ENCODE measurements at regions not wholly inside any gene's neighbourhood (a gene's known extent, or its start where the extent isn't known, plus 50 kb on each side); places are given as distances from the start of the nearest gene placed in this dataset.
"Not testable (repeated sequence)": the region's sequence is repeated elsewhere in the genome, so short reads cannot be mapped to it uniquely, and the experiment has no call there.

DNA sequence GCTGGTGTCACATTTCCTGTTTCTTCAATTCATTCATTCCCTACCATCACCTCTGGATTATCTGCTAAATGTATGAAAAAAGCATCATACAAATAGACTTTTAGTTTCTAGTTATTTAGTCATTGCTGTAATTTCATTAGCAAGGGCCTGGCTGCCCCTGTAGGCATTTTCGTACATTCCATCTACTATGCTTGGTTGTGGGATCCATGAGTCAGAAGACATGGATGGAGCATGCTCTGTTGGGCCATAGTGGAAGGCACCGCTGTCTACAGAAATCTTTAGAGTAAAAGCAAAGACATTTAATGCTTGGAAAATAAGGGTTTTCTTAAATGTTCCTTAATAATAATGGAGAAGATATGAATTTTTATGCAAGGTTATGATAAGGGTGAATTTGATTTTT is 324.8 kb upstream of the MEIS1 start:
- no peaks in the 10 kb centered on the region for H3K4me1 ChIP-seq (ENCODE audit: control insufficient read depth, insufficient read depth, low read length)
- no peaks in the 10 kb centered on the region for H3K36me3 ChIP-seq (ENCODE audit: control insufficient read depth, insufficient read depth, low read length)
- H3K9me3 ChIP-seq (ENCODE audit: control insufficient read depth, low read length): no peaks in the 10 kb centered on the region
- H3K9ac ChIP-seq (ENCODE audit: low read length): no peak overlapping the region
- no peaks in the 10 kb centered on the region for H3K27me3 ChIP-seq (ENCODE audit: control insufficient read depth, insufficient read depth, low read length)
- H3K4me3 ChIP-seq (ENCODE audit: low read length): no peak overlapping the region

DNA sequence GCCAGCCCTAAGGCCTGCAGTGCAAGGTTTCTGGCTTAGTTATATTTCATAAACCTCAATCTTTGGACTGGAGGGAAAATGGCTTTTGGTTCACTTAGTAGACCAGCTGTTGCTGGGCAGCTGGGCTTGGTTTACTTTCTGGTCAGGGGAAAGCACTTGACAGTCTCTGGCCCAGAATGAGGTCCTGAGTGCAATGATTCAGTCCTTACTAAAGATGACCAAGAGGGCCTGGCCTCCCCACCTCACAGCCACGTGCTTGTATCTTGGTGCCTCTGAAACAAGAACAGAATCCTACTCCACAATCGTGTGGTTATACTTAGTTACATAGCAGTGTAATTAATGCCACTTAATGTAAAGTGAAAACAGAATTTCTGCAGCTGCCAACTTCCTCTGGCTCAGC is 325.5 kb upstream of the MEIS1 start:
- Histone ChIP-seq H3K9ac (ENCODE audit: low read length) (no peak overlapping the region), H3K9me3 (ENCODE audit: control insufficient read depth, low read length) (no peaks in the 10 kb centered on the region), H3K4me3 (ENCODE audit: low read length) (no peak overlapping the region)

DNA sequence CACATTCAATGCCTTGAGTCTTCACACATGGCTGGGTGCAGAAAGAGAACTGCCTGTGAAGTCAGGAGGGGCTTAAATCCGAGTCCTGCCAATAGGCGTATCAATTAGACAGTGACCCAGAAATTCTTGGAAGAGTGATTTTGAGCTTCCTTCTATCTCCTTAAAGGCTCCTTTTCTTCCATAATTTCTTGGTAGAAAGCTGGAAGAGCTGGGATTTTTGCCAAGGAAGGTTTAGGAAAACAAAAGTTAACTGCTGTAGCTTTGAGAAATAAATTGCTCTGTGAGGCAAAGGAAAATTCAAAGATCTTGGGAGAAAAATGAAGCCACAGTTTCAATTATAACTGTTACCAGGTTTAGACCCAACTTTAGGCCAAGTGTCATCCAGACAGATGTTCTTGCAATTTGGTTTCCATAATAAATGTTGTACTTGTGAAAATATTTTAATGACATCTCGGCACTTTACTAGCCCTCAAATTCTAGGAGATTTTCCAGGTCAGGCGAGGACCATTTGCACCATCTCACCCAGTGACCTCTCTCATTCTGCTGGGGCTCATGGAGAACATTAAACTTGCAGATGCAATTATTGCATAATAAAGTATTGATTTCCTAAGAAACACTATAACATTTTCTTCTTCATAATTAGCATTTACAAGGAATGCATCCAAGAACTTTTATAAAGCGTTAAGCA is 329.7 kb upstream of the MEIS1 start:
- Histone ChIP-seq H3K9me3 (ENCODE audit: control insufficient read depth, low read length) (no peaks in the 10 kb centered on the region), H3K4me1 (ENCODE audit: control insufficient read depth, insufficient read depth, low read length) (no peaks in the 10 kb centered on the region), H3K36me3 (ENCODE audit: control insufficient read depth, insufficient read depth, low read length) (no peaks in the 10 kb centered on the region), H3K27me3 (ENCODE audit: control insufficient read depth, insufficient read depth, low read length) (no peaks in the 10 kb centered on the region), H3K9ac (ENCODE audit: low read length) (no peak overlapping the region), H3K4me3 (ENCODE audit: low read length) (no peak overlapping the region)

More for the DNA sequence above, 325.5 kb upstream of the MEIS1 start:
- Histone ChIP-seq H3K36me3 (ENCODE audit: control insufficient read depth, insufficient read depth, low read length) (no peaks in the 10 kb centered on the region), H3K4me1 (ENCODE audit: control insufficient read depth, insufficient read depth, low read length) (no peaks in the 10 kb centered on the region), H3K27me3 (ENCODE audit: control insufficient read depth, insufficient read depth, low read length) (no peaks in the 10 kb centered on the region)

DNA sequence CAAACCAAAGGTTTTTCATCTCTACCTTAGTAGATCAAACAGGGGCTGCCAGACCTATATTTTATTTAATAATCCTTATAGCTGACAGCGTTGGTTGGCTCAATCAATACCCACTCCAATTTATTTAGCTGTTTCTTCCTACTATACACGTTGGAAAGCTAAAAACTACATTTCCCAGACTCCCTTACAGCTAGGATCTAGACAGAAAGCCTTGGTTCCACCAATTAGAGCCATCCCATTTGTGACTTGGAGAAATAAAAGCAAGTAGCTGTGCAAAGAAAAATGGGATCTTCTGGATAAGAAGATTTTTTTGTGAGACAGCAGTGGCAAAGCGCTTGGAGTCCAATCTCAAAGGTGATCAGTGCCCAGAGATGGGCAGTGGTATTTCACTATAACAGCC is 331.3 kb upstream of the MEIS1 start:
- Histone ChIP-seq H3K27me3 (ENCODE audit: control insufficient read depth, insufficient read depth, low read length) (no peaks in the 10 kb centered on the region), H3K36me3 (ENCODE audit: control insufficient read depth, insufficient read depth, low read length) (no peaks in the 10 kb centered on the region), H3K9ac (ENCODE audit: low read length) (no peak overlapping the region), H3K4me1 (ENCODE audit: control insufficient read depth, insufficient read depth, low read length) (no peaks in the 10 kb centered on the region), H3K4me3 (ENCODE audit: low read length) (no peak overlapping the region), H3K9me3 (ENCODE audit: control insufficient read depth, low read length) (no peaks in the 10 kb centered on the region)

DNA sequence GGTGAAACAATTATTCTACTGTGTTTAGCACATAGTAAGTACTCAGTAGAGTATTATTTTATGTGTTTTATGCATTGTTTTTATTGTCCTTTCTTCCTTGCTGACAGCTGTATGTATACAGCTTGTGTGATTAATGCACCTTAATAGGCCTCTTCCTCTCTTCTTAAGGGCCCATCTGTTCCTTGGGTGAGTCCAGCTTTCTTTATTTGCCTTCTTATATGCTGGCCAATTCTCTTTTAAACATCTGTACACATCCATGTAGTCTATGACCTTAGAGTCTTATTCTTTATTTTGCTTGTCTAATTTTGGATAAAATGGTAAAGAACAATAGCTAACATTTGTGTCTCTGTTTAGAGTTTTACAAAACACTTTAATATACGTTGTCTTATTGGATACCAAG is 333.7 kb upstream of the MEIS1 start:
- H3K27me3 ChIP-seq (ENCODE audit: control insufficient read depth, insufficient read depth, low read length): no peaks in the 10 kb centered on the region
- peaks cover 5% of the 10 kb centered on the region for H3K4me1 ChIP-seq (ENCODE audit: control insufficient read depth, insufficient read depth, low read length)
- H3K4me3 ChIP-seq (ENCODE audit: low read length): no peak overlapping the region
- H3K36me3 ChIP-seq (ENCODE audit: control insufficient read depth, insufficient read depth, low read length): no peaks in the 10 kb centered on the region
- no peaks in the 10 kb centered on the region for H3K9me3 ChIP-seq (ENCODE audit: control insufficient read depth, low read length)
- H3K9ac ChIP-seq (ENCODE audit: low read length): no peak overlapping the region

DNA sequence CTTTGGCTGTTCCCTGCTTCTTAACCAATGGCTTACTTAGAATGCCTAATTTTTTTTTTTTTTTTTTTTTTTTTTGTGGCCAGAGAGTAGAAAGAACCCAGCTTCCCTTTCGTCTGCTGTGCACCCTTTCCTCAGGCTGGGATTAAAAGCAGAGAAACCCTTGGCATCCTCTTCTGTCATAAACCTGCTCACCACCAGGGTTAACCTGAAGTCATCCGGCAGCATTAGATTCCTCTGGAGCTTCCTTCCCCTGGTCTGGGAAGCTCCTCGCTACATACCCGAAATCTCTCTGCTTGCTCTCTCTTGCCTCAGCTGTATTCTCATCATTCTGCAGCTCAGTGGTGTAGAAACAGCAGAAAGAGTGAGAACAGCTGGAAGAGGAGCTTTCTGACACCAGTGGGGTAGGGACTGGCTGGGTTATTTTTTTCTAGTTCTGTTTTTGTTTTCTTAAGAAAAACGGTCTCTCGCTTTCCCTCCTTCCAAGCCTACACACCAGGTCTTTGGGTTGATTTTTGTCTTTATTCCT is 339.0 kb upstream of the MEIS1 start:
- H3K4me3 ChIP-seq (ENCODE audit: low read length): no peak overlapping the region
- no peak overlapping the region for H3K9ac ChIP-seq (ENCODE audit: low read length)
- no peaks in the 10 kb centered on the region for H3K36me3 ChIP-seq (ENCODE audit: control insufficient read depth, insufficient read depth, low read length)
- H3K4me1 ChIP-seq (ENCODE audit: control insufficient read depth, insufficient read depth, low read length): peaks cover 5% of the 10 kb centered on the region
- no peaks in the 10 kb centered on the region for H3K27me3 ChIP-seq (ENCODE audit: control insufficient read depth, insufficient read depth, low read length)
- H3K9me3 ChIP-seq (ENCODE audit: control insufficient read depth, low read length): no peaks in the 10 kb centered on the region

DNA sequence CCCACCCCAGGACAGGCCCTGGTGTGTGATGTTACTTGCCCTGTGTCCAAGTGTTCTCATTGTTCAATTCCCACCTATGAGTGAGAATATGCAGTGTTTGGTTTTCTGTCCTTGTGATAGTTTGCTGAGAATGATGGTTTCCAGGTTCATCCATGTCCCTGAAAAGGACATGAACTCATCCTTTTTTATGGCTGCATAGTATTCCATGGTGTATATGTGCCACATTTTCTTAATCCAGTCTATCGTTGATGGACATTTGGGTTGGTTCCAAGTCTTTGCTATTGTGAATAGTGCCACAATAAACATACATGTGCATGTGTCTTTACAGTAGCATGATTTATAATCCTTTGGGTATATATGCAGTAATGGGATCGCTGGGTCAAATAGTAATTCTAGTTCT is 340.2 kb upstream of the MEIS1 start:
- H3K9me3 ChIP-seq (ENCODE audit: control insufficient read depth, low read length); H3K27me3 ChIP-seq (ENCODE audit: control insufficient read depth, insufficient read depth, low read length); H3K4me3 ChIP-seq (ENCODE audit: low read length); H3K4me1 ChIP-seq (ENCODE audit: control insufficient read depth, insufficient read depth, low read length); H3K36me3 ChIP-seq (ENCODE audit: control insufficient read depth, insufficient read depth, low read length); H3K9ac ChIP-seq (ENCODE audit: low read length): not testable (repeated sequence)

DNA sequence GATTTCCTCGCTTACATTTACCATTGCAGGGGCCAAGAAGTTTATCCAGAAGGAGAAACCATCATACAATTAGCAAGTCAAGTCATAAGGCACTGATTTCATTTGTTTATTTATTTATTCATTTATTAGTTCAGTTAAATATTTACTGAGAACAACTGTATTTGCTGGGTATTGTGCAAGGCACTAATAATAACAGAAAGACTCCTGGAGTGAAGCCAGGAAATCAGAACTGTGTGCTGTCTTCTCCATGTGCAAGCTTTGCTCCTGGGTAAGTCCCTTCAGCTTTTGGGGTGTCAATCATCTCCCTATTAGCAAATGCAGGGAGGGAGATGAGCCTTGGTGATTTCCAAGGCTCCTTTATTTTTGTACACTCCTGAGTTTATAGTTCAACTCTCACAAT is 341.6 kb upstream of the MEIS1 start:
- H3K27me3 ChIP-seq (ENCODE audit: control insufficient read depth, insufficient read depth, low read length): no peaks in the 10 kb centered on the region
- no peaks in the 10 kb centered on the region for H3K9me3 ChIP-seq (ENCODE audit: control insufficient read depth, low read length)

DNA sequence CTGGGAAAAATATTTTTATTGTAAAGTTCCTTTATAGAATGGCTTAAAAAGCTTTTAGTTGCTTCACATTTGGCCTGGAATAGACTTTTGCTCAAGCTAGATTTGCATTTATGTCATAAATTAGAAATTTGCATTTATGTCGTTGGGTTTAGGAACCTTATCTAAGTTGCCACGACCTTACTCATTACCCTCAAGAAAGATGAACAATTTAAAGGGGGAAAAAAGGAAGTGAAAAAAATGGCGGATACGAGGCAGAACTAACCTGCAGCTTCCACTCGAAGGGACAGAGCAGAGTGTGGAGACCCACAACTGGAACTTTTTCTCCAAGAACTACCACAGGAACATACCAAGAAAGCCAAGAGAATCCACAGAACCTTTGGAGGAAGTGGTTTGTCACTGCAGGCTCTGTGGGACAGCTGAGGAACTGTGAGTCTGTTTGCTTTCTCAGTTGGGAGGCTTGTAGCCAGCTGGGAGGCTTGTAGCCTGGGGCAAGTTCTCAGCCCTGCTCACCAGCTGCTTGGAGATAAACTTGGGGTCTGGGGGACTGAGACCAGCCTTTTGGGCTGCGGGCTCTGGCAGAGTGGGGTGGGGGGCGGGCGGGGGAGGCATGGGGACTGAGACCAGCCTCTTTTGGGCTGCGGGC is 349.9 kb upstream of the MEIS1 start:
- Histone ChIP-seq H3K36me3 (ENCODE audit: control insufficient read depth, insufficient read depth, low read length) (no peaks in the 10 kb centered on the region), H3K9ac (ENCODE audit: low read length) (no peak overlapping the region), H3K27me3 (ENCODE audit: control insufficient read depth, insufficient read depth, low read length) (peaks cover 6% of the 10 kb centered on the region), H3K4me1 (ENCODE audit: control insufficient read depth, insufficient read depth, low read length) (no peaks in the 10 kb centered on the region), H3K4me3 (ENCODE audit: low read length) (no peak overlapping the region), H3K9me3 (ENCODE audit: control insufficient read depth, low read length) (no peaks in the 10 kb centered on the region)

More for the DNA sequence above, 341.6 kb upstream of the MEIS1 start:
- Histone ChIP-seq H3K4me3 (ENCODE audit: low read length) (no peak overlapping the region), H3K4me1 (ENCODE audit: control insufficient read depth, insufficient read depth, low read length) (peaks cover 5% of the 10 kb centered on the region), H3K9ac (ENCODE audit: low read length) (no peak overlapping the region), H3K36me3 (ENCODE audit: control insufficient read depth, insufficient read depth, low read length) (no peaks in the 10 kb centered on the region)

DNA sequence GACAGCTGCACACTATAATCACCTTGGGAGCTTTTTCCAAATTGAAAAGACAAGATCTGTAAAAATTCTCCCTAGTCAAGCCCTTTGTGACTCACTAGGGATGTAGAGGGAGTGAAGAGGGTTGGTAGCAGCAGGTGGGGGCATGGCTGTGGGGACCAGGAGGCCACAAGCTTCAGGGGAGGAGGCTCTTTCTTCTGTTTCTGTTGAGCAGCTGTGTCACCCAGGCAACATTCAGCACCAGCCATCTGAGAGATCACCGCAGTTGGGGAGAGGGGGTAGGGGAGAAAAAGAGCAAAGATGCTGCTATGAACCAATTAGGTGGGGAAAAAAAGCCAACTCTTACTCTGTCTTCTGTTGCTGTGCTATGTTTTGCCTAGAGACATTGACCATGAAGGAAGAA is 352.3 kb upstream of the MEIS1 start:
- H3K9ac ChIP-seq (ENCODE audit: low read length): no peak overlapping the region
- H3K9me3 ChIP-seq (ENCODE audit: control insufficient read depth, low read length): no peaks in the 10 kb centered on the region
- H3K4me3 ChIP-seq (ENCODE audit: low read length): no peak overlapping the region
- H3K27me3 ChIP-seq (ENCODE audit: control insufficient read depth, insufficient read depth, low read length): peaks cover 6% of the 10 kb centered on the region
- H3K36me3 ChIP-seq (ENCODE audit: control insufficient read depth, insufficient read depth, low read length): no peaks in the 10 kb centered on the region
- H3K4me1 ChIP-seq (ENCODE audit: control insufficient read depth, insufficient read depth, low read length): no peaks in the 10 kb centered on the region

DNA sequence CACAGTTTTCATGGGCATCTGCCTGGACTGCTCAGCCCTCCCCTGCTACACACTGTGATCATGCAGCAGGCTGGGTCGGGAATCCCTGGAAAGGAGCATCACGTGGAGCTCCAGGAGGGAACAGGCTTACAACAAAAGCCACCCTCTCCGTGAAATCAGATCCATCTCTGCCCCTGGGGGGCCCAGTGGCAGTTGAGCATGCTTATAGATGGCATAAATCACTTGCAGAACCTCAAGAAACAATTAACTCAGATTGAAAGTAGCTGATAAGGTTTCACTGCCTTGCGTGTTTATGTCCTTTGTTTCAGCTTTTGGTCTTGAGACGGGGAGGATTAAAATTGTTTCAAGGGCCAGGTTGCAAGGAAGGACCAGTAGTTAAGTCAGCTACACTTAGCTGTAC is 354.8 kb upstream of the MEIS1 start:
- Histone ChIP-seq H3K9ac (ENCODE audit: low read length) (no peak overlapping the region), H3K9me3 (ENCODE audit: control insufficient read depth, low read length) (no peaks in the 10 kb centered on the region), H3K36me3 (ENCODE audit: control insufficient read depth, insufficient read depth, low read length) (no peaks in the 10 kb centered on the region), H3K4me1 (ENCODE audit: control insufficient read depth, insufficient read depth, low read length) (no peaks in the 10 kb centered on the region), H3K27me3 (ENCODE audit: control insufficient read depth, insufficient read depth, low read length) (peaks cover 6% of the 10 kb centered on the region), H3K4me3 (ENCODE audit: low read length) (no peak overlapping the region)

DNA sequence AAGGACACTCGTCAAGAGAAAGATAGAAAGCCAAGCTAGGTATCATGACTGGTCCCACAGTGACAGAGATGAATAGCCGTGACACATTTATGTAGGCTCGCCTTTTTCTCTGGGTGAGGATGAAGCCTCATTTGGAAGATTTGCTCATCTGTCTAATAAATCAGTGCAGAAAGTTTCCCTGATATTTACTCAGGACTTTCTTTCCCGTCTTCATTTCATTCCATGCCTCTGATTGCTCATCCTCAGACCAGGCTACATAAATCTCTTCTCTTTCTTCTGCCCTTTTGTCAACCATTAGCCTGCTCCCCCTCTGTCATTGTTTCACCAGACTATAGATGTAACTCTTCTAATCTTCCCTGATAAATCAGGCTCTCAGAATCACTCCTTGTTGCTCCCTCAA is 361.8 kb upstream of the MEIS1 start:
- Histone ChIP-seq H3K9me3 (ENCODE audit: control insufficient read depth, low read length) (no peaks in the 10 kb centered on the region), H3K4me3 (ENCODE audit: low read length) (no peak overlapping the region), H3K36me3 (ENCODE audit: control insufficient read depth, insufficient read depth, low read length) (no peaks in the 10 kb centered on the region), H3K9ac (ENCODE audit: low read length) (no peak overlapping the region), H3K27me3 (ENCODE audit: control insufficient read depth, insufficient read depth, low read length) (peaks cover 18% of the 10 kb centered on the region), H3K4me1 (ENCODE audit: control insufficient read depth, insufficient read depth, low read length) (no peaks in the 10 kb centered on the region)
